Nephron progenitor cell (in vitro differentiated cells): ENCODE measurements at regions not wholly inside any gene's neighbourhood (a gene's known extent, or its start where the extent isn't known, plus 50 kb on each side); places are given as distances from the start of the nearest gene placed in this dataset.
"Not testable (repeated sequence)": the region's sequence is repeated elsewhere in the genome, so short reads cannot be mapped to it uniquely, and the experiment has no call there.

ENCODE experiments used
- DNase-seq: peaks from one replicate; pipeline ENCODE4 v3.0.0; 2021
- H3K27ac Mint-ChIP-seq: 2 replicates; pipeline ENCODE4 v1.8.0; 2021; ENCODE audit warnings: mild to moderate bottlenecking, moderate library complexity, mixed read lengths
- H3K27me3 Mint-ChIP-seq: 2 replicates; pipeline ENCODE4 v1.8.0; 2021; ENCODE audit warnings: mild to moderate bottlenecking, low read depth, mixed read lengths; ENCODE audit not compliant: poor library complexity
- H3K36me3 Mint-ChIP-seq: 2 replicates; pipeline ENCODE4 v1.8.0; 2021; ENCODE audit warnings: low read depth, mixed read lengths
- H3K4me1 Mint-ChIP-seq: 2 replicates; pipeline ENCODE4 v1.8.0; 2021; ENCODE audit warnings: mixed read lengths
- H3K4me3 Mint-ChIP-seq: 2 replicates; pipeline ENCODE4 v1.8.0; 2021; ENCODE audit warnings: mild to moderate bottlenecking, moderate library complexity, mixed read lengths
- H3K9me3 Mint-ChIP-seq: 2 replicates; pipeline ENCODE4 v1.8.0; 2021; ENCODE audit warnings: mild to moderate bottlenecking, moderate library complexity, mixed read lengths
- TF ChIP-seq, protein P1 (sequence below): fragments of 200-600 bp; sonication (generic); IDR thresholded peaks from 2 replicates; pipeline ENCODE4 v1.5.0; 2021; ENCODE audit warnings: antibody characterized with exemption

DNA sequence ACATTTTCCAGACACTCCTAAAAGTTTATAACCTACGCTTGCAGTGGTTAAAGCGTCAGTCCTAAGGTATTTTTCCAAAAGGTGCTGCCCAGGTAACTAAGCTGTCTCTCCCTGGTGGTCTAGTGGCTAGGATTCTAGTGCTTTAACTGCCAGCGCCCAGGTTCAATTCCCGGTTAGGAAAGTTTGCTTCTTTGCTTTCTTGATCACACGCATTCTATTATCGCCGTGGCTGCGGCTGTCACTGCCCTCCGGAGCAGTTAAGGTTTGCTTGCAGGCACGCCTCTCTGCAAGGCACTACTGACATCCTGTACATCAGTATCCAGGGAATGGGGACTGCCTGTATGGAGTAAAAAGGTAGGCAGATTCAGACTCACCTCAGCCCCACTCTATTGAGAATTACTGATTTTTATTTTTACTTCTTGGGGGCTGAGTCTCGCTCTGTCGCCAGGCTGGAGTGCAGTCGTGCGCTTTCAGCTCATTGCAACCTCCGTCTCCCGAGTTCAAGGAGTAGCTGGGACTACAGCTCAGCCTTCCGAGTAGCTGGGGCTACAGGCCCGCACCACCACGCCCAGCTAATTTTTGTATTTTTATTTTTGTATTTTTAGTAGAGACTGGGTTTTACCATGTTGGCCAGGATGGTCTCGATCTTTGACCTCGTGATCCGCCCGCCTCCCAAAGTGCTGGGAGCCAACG lies 53.2 kb upstream of the CFAP126 start:
- Mint-ChIP-seq H3K27ac (no peak overlapping the region), H3K4me3 (peak overlapping the region; percentile 70), H3K4me1 (no peaks in the 10 kb centered on the region), H3K36me3 (peaks cover 6% of the 10 kb centered on the region), H3K27me3 (peaks cover 71% of the 10 kb centered on the region), H3K9me3 (peaks cover 28% of the 10 kb centered on the region)
- TF ChIP-seq, protein P1, sequence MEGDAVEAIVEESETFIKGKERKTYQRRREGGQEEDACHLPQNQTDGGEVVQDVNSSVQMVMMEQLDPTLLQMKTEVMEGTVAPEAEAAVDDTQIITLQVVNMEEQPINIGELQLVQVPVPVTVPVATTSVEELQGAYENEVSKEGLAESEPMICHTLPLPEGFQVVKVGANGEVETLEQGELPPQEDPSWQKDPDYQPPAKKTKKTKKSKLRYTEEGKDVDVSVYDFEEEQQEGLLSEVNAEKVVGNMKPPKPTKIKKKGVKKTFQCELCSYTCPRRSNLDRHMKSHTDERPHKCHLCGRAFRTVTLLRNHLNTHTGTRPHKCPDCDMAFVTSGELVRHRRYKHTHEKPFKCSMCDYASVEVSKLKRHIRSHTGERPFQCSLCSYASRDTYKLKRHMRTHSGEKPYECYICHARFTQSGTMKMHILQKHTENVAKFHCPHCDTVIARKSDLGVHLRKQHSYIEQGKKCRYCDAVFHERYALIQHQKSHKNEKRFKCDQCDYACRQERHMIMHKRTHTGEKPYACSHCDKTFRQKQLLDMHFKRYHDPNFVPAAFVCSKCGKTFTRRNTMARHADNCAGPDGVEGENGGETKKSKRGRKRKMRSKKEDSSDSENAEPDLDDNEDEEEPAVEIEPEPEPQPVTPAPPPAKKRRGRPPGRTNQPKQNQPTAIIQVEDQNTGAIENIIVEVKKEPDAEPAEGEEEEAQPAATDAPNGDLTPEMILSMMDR: no peak
- peak; percentile 15 for DNase-seq

DNA sequence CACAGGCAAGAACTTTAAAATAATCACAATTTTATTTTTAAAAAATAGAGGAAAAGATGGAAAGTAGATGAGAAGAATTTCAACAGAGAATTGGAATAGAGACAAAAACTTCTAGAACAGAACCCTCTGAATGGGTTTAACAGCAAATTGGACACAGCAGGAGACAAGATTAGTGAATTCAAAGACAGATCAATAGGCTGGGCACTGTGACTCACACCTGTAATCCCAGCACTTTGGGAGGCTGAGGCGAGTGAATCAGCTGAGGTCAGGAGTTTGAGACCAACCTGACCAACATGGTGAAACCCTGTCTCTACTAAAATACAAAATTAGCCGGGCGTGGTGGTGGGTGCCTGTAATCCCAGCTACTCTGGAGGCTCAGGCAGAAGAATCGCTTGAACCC lies 49.9 kb upstream of the CFAP126 start:
- H3K36me3 Mint-ChIP-seq, DNase-seq, H3K4me3 Mint-ChIP-seq, H3K4me1 Mint-ChIP-seq, H3K27ac Mint-ChIP-seq: not testable (repeated sequence)
- peaks cover 18% of the 10 kb centered on the region for H3K9me3 Mint-ChIP-seq
- H3K27me3 Mint-ChIP-seq: peaks cover 62% of the 10 kb centered on the region
